ENCODE measurements at regions not wholly inside any gene's neighbourhood (a gene's known extent, or its start where the extent isn't known, plus 50 kb on each side); places are given as distances from the start of the nearest gene placed in this dataset.
"Not testable (repeated sequence)": the region's sequence is repeated elsewhere in the genome, so short reads cannot be mapped to it uniquely, and the experiment has no call there.

GRCh38 chr22:10746382-10746781 lies 4781.6 kb upstream of the OR11H1 start:
- not testable (repeated sequence) for TF ChIP-seq POLR2A (IDR thresholded peaks at IDR 0.05)
- TF ChIP-seq, protein P1, sequence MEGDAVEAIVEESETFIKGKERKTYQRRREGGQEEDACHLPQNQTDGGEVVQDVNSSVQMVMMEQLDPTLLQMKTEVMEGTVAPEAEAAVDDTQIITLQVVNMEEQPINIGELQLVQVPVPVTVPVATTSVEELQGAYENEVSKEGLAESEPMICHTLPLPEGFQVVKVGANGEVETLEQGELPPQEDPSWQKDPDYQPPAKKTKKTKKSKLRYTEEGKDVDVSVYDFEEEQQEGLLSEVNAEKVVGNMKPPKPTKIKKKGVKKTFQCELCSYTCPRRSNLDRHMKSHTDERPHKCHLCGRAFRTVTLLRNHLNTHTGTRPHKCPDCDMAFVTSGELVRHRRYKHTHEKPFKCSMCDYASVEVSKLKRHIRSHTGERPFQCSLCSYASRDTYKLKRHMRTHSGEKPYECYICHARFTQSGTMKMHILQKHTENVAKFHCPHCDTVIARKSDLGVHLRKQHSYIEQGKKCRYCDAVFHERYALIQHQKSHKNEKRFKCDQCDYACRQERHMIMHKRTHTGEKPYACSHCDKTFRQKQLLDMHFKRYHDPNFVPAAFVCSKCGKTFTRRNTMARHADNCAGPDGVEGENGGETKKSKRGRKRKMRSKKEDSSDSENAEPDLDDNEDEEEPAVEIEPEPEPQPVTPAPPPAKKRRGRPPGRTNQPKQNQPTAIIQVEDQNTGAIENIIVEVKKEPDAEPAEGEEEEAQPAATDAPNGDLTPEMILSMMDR (IDR thresholded peaks at IDR 0.05), result not testable (repeated sequence)

Measured in esophagus squamous epithelium (tissue), 4 donors.